SK-N-SH (cell line): ENCODE measurements at regions not wholly inside any gene's neighbourhood (a gene's known extent, or its start where the extent isn't known, plus 50 kb on each side); places are given as distances from the start of the nearest gene placed in this dataset.

Experiments
- CTCF ChIA-PET: fragments of 300-600, 350-600 bp; formaldehyde crosslinking; extraction: SDS; loops from one replicate; lab custom pipeline; 2021; lab: Yijun Ruan, JAX
- POLR2A ChIA-PET: fragments of 350-600 bp; sonication (Branson Sonifier 250); formaldehyde crosslinking; extraction: SDS; loops from one replicate; lab custom pipeline; 2020; ENCODE audit warnings: antibody characterized with exemption, inconsistent platforms; lab: Yijun Ruan, JAX
- DNase-seq: peaks from one replicate; pipeline ENCODE4 v3.0.0; 2012
- H2AFZ ChIP-seq: fragments of 200-600 bp; sonication (generic); 2 replicates; pipeline ENCODE4 v1.8.1; 2016; ENCODE audit warnings: antibody characterized with exemption, mild to moderate bottlenecking, low read depth
- H3F3A ChIP-seq: fragments of 200-600 bp; sonication (generic); replicated peaks from 2 replicates; pipeline ENCODE3; 2016; ENCODE audit warnings: antibody characterized with exemption, mild to moderate bottlenecking; ENCODE audit not compliant: insufficient read depth
- H3K27ac ChIP-seq, 2 experiments: fragments of 200-500 bp in 1 of 2; fragments of 200-600 bp in 1 of 2; sonication (Bioruptor generic) in 1 of 2; sonication (generic), shearing (Covaris generic) in 1 of 2; 2 replicates each; pipeline versions ENCODE4 v1.5.1 to v1.6.1; 2014 to 2016; ENCODE audit warnings: low read depth in 2 of 2, inconsistent platforms in 1 of 2, low read length in 1 of 2, mild to moderate bottlenecking in 1 of 2, mixed read lengths in 1 of 2
- H3K27me3 ChIP-seq: fragments of 200-600 bp; sonication (generic), shearing (Covaris generic); 2 replicates; pipeline ENCODE4 v1.6.1; 2016; ENCODE audit warnings: mixed run types; ENCODE audit not compliant: insufficient read depth
- H3K36me3 ChIP-seq, 2 experiments: fragments of 200-500 bp in 1 of 2; fragments of 200-600 bp in 1 of 2; sonication (Bioruptor generic) in 1 of 2; sonication (generic) in 1 of 2; replicated peaks in 1 of 2; 2 replicates each; pipeline versions ENCODE3 to v1.5.1; 2014 to 2016; ENCODE audit warnings: low read length in 1 of 2, mild to moderate bottlenecking in 1 of 2; ENCODE audit not compliant: insufficient read depth in 2 of 2, control insufficient read depth in 1 of 2
- H3K4me1 ChIP-seq, 2 experiments: fragments of 200-500 bp in 1 of 2; fragments of 200-600 bp in 1 of 2; sonication (Bioruptor generic) in 1 of 2; sonication (generic), shearing (Covaris generic) in 1 of 2; 2 replicates each; pipeline versions ENCODE4 v1.5.1 to v1.6.1; 2014 to 2016; ENCODE audit warnings: low read depth in 1 of 2, low read length in 1 of 2, mixed run types in 1 of 2; ENCODE audit not compliant: insufficient read depth in 2 of 2, control insufficient read depth in 1 of 2
- H3K4me2 ChIP-seq: fragments of 200-600 bp; sonication (generic), shearing (Covaris generic); 2 replicates; pipeline ENCODE4 v1.6.1; 2017; ENCODE audit warnings: mixed run types
- H3K4me3 ChIP-seq, 2 experiments: fragments of 200-500 bp in 1 of 2; fragments of 200-600 bp in 1 of 2; sonication (Bioruptor generic) in 1 of 2; sonication (generic), shearing (Covaris generic) in 1 of 2; 2 replicates each; pipeline versions ENCODE4 v1.5.1 to v1.8.1; 2014 to 2016; ENCODE audit warnings: low read depth in 2 of 2, inconsistent platforms in 1 of 2, low read length in 1 of 2, mild to moderate bottlenecking in 1 of 2, mixed read lengths in 1 of 2, moderate library complexity in 1 of 2
- H3K79me2 ChIP-seq: fragments of 200-600 bp; sonication (generic); 2 replicates; pipeline ENCODE4 v1.8.1; 2017; ENCODE audit warnings: mild to moderate bottlenecking; ENCODE audit not compliant: insufficient read depth
- H3K9ac ChIP-seq: fragments of 200-600 bp; sonication (generic); 2 replicates; pipeline ENCODE4 v1.6.1; 2017; ENCODE audit warnings: mixed run types
- H3K9me2 ChIP-seq: fragments of 200-600 bp; sonication (generic); 2 replicates; pipeline ENCODE4 v1.6.1; 2017; ENCODE audit warnings: mixed run types
- H3K9me3 ChIP-seq: fragments of 200-600 bp; sonication (generic); 2 replicates; pipeline ENCODE4 v1.6.1; 2017; ENCODE audit warnings: mixed run types, mild to moderate bottlenecking, moderate library complexity
- H4K20me1 ChIP-seq: fragments of 200-600 bp; sonication (generic); 2 replicates; pipeline ENCODE4 v1.6.1; 2017; ENCODE audit warnings: mild to moderate bottlenecking, mixed run types; ENCODE audit not compliant: insufficient read depth
- CHD2 ChIP-seq: fragments of 150-350 bp; IDR thresholded peaks from 2 replicates; pipeline ENCODE4 v1.6.1; 2018; ENCODE audit warnings: low read length; ENCODE audit not compliant: partially characterized antibody
- ELF1 ChIP-seq: IDR thresholded peaks from 2 replicates; pipeline ENCODE4 v1.4.0; 2012
- EP300 ChIP-seq, 2 experiments: IDR thresholded peaks; 2 replicates each; pipeline versions ENCODE4 v1.4.0 to v1.6.1; 2012; ENCODE audit warnings: borderline replicate concordance in 1 of 2, low read depth in 1 of 2, low read length in 1 of 2
- EZH2phosphoT487 ChIP-seq: fragments of 200-600 bp; sonication (generic); IDR thresholded peaks from 2 replicates; pipeline ENCODE4 v1.6.1; 2017; ENCODE audit warnings: low read depth, mixed run types, mild to moderate bottlenecking, antibody characterized with exemption, moderate library complexity, borderline replicate concordance
- FOXJ3 ChIP-seq: sonication (generic); formaldehyde crosslinking; IDR thresholded peaks from 2 replicates; pipeline ENCODE4 v1.5.1; 2020; ENCODE audit warnings: mild to moderate bottlenecking, missing genetic modification reagents
- FOXM1 ChIP-seq: IDR thresholded peaks from 2 replicates; pipeline ENCODE4 v1.4.0; 2012; ENCODE audit warnings: low read depth, mild to moderate bottlenecking
- GATA2 ChIP-seq: sonication (generic); formaldehyde crosslinking; IDR thresholded peaks from 2 replicates; pipeline ENCODE4 v1.5.0; 2020; ENCODE audit warnings: mild to moderate bottlenecking, missing genetic modification reagents
- MXI1 ChIP-seq: IDR thresholded peaks from 2 replicates; pipeline ENCODE4 v1.6.1; 2012; ENCODE audit warnings: mild to moderate bottlenecking, low read depth, low read length, improper control_type of control experiment
- NFIC ChIP-seq: IDR thresholded peaks from 2 replicates; pipeline ENCODE4 v1.4.0; 2012; ENCODE audit warnings: borderline replicate concordance
- NRF1 ChIP-seq: IDR thresholded peaks from 2 replicates; pipeline ENCODE4 v1.6.1; 2012; ENCODE audit warnings: low read depth, mild to moderate bottlenecking, low read length
- PBX3 ChIP-seq: IDR thresholded peaks from 2 replicates; pipeline ENCODE4; 2012
- POLR2AphosphoS5 ChIP-seq: IDR thresholded peaks from 2 replicates; pipeline ENCODE4 v1.6.1; 2012; ENCODE audit warnings: low read depth, low read length
- RCOR1 ChIP-seq: fragments of 150-350 bp; IDR thresholded peaks from 2 replicates; pipeline ENCODE4 v1.6.1; 2017; ENCODE audit warnings: antibody characterized with exemption, low read length
- RFX5 ChIP-seq: IDR thresholded peaks from 2 replicates; pipeline ENCODE4 v1.6.1; 2012; ENCODE audit warnings: mild to moderate bottlenecking, improper control_type of control experiment, low read length
- RXRA ChIP-seq: IDR thresholded peaks from 2 replicates; pipeline ENCODE4 v1.4.0; 2012; ENCODE audit warnings: low read depth, mild to moderate bottlenecking, borderline replicate concordance
- SMC3 ChIP-seq: IDR thresholded peaks from 2 replicates; pipeline ENCODE4 v1.6.1; 2012; ENCODE audit warnings: low read depth, low read length, improper control_type of control experiment
- TCF12 ChIP-seq: IDR thresholded peaks from 2 replicates; pipeline ENCODE4 v1.4.0; 2012
- USF1 ChIP-seq: IDR thresholded peaks from 2 replicates; pipeline ENCODE4 v1.4.0; 2012; ENCODE audit warnings: low read depth, borderline replicate concordance
- USF2 ChIP-seq: fragments of 150-350 bp; IDR thresholded peaks from 2 replicates; pipeline ENCODE4 v1.6.1; 2017; ENCODE audit warnings: antibody characterized with exemption, low read length, low read depth, borderline replicate concordance
- YY1 ChIP-seq: IDR thresholded peaks from 2 replicates; pipeline ENCODE4 v1.4.0; 2012; ENCODE audit warnings: low read depth, mild to moderate bottlenecking
- WGBS: methylation state at CpG from one replicate; pipeline ENCODE4 v1.1.6; 2017; ENCODE audit warnings: low lambda C conversion rate; 5-methylcytosine and 5-hydroxymethylcytosine counted together

DNA sequence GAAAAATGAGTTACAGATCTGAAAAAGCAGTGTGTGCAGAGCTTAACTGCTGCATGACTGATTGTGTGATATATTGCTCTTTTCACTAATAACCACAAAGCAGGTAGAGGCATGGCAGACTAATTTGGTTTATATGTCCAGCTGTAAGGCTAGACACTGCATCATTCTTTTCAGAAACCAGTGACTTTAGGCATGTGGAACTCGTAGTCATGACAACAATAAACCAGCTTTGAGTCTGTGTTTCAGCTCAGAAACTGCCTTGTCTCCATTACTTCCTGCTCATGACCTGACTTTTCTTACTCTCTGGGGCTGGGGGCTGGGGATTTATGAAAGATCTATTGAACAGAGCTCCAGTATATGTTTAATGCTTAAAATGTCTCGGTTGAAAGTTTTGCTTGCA, 146.8 kb upstream of the LRIG3 start:
- ChIA-PET CTCF (interaction anchor here (0.9 to 2.0 kb wide), 4 partner anchors 14 to 526 kb away, joined by 3 to 8 read pairs (median 3); no protein-coding TSS in a partner anchor), POLR2A (no interaction called here)

GRCh38 chr12:59066445-59066844, 146.1 kb upstream of the LRIG3 start:
- peak overlapping the region; percentile 8 to 68; a peak in 2 of 4 replicates for H3K27ac ChIP-seq
- ChIA-PET CTCF (interaction anchor here (0.9 to 2.0 kb wide), 3 partner anchors 14 to 47 kb away, joined by 3 to 8 read pairs (median 3); no protein-coding TSS in a partner anchor), POLR2A (no interaction called here)
- H3K4me1 ChIP-seq: peaks cover 8 to 17% of the 10 kb centered on the region in 2 experiments; a peak in 3 of 4 replicates
- H3K79me2 ChIP-seq: no peaks in the 10 kb centered on the region
- no peaks in the 10 kb centered on the region for H3K9me2 ChIP-seq
- no peak overlapping the region for H2AFZ ChIP-seq
- H3K4me3 ChIP-seq: no peak overlapping the region
- no peaks in the 10 kb centered on the region for H3K27me3 ChIP-seq
- TF ChIP-seq EZH2phosphoT487 (no peak), FOXJ3 (CRISPR knock-in tag) (no peak), SMC3 (no peak), RFX5 (no peak), NRF1 (no peak), EP300 (IDR thresholded peaks at IDR 0.05; ENCODE audit: borderline replicate concordance in 1 of 2, low read depth in 1 of 2, low read length in 1 of 2) (no peak), ELF1 (no peak), GATA2 (CRISPR knock-in tag) (no peak), FOXM1 (no peak), RCOR1 (no peak), USF2 (no peak), POLR2AphosphoS5 (no peak), USF1 (no peak), YY1 (no peak), PBX3 (no peak)
- no peaks in the 10 kb centered on the region for H3K9me3 ChIP-seq
- no peak for DNase-seq
- no peaks in the 10 kb centered on the region for H3K36me3 ChIP-seq
- no peaks in the 10 kb centered on the region for H4K20me1 ChIP-seq
- no peak overlapping the region for H3K9ac ChIP-seq
- WGBS: 100% methylated on average over 1 of the region's 1 CpG
- no peaks in the 10 kb centered on the region for H3F3A ChIP-seq
- H3K4me2 ChIP-seq: no peak overlapping the region

More for the DNA sequence above, 146.8 kb upstream of the LRIG3 start:
- WGBS: 13% methylated on average over 2 of the region's 2 CpGs
- Histone ChIP-seq H3K9me3 (no peaks in the 10 kb centered on the region), H3K36me3 (no peaks in the 10 kb centered on the region), H4K20me1 (no peaks in the 10 kb centered on the region), H3F3A (no peaks in the 10 kb centered on the region), H3K4me2 (no peak overlapping the region), H3K27ac (peak overlapping the region; percentile 8 to 68; a peak in 3 of 4 replicates), H3K27me3 (no peaks in the 10 kb centered on the region), H2AFZ (peak overlapping the region; percentile 36; the same call in 1 of the 2 replicates), H3K9ac (no peak overlapping the region), H3K9me2 (no peaks in the 10 kb centered on the region), H3K79me2 (no peaks in the 10 kb centered on the region), H3K4me1 (peaks cover 8 to 17% of the 10 kb centered on the region in 2 experiments; a peak in 3 of 4 replicates), H3K4me3 (no peak overlapping the region)
- peak; percentile 28 for DNase-seq
- TF ChIP-seq EP300 (IDR thresholded peaks at IDR 0.05; ENCODE audit: borderline replicate concordance in 1 of 2, low read depth in 1 of 2, low read length in 1 of 2) (peak in 1 of 2 experiments; percentile 38; a peak in 1 of 4 replicates), RCOR1 (peak; percentile 62), CHD2 (peak; percentile 44), TCF12 (peak; percentile 34; the same call in 1 of the 2 replicates), RXRA (no peak), NFIC (no peak), MXI1 (peak; percentile 84)
